CD8-positive, alpha-beta memory T cell (primary cell): ENCODE measurements at regions not wholly inside any gene's neighbourhood (a gene's known extent, or its start where the extent isn't known, plus 50 kb on each side); places are given as distances from the start of the nearest gene placed in this dataset.

Source experiments
- CTCF ChIA-PET: fragments of 350-600 bp; sonication (Branson Sonifier 250); formaldehyde crosslinking; loops from one replicate; lab custom pipeline; 2021; ENCODE audit warnings: antibody characterized with exemption; lab: Charles Lee
- POLR2A ChIA-PET: fragments of 350-600 bp; sonication (Branson Sonifier 250); formaldehyde crosslinking; loops from one replicate; lab custom pipeline; 2021; ENCODE audit warnings: antibody characterized with exemption; lab: Charles Lee
- DNase-seq, 5 donors: peaks; one replicate each; pipeline versions ENCODE4 v3.0.0 to v3.0.0-alpha.2; 2020 to 2022; ENCODE audit warnings: mixed read lengths in 1 of 5
- H3K27ac ChIP-seq: one replicate; pipeline ENCODE4 v1.7.0; 2013; ENCODE audit warnings: low read depth, mild to moderate bottlenecking, low read length, moderate library complexity
- H3K27me3 ChIP-seq: 2 replicates; pipeline ENCODE4 v1.7.0; 2013; ENCODE audit warnings: low read length, mild to moderate bottlenecking; ENCODE audit not compliant: insufficient read depth, poor library complexity, severe bottlenecking
- H3K36me3 ChIP-seq: 2 replicates; pipeline ENCODE4 v1.7.0; 2013; ENCODE audit warnings: mild to moderate bottlenecking, low read length, moderate library complexity; ENCODE audit not compliant: insufficient read depth
- H3K4me1 ChIP-seq: 2 replicates; pipeline ENCODE4 v1.7.0; 2013; ENCODE audit warnings: mild to moderate bottlenecking, low read length, moderate library complexity; ENCODE audit not compliant: insufficient read depth
- H3K4me3 ChIP-seq: 2 replicates; pipeline ENCODE4 v1.7.0; 2013; ENCODE audit warnings: mild to moderate bottlenecking, low read length
- H3K9me3 ChIP-seq: 2 replicates; pipeline ENCODE4 v1.7.0; 2013; ENCODE audit warnings: mild to moderate bottlenecking, low read length
- H3K27ac Mint-ChIP-seq, 8 donors: one replicate each; pipeline ENCODE4 v1.8.0; 2020 to 2021; ENCODE audit warnings: mixed read lengths in 8 of 8, mild to moderate bottlenecking in 6 of 8, inconsistent platforms in 3 of 8, moderate library complexity in 3 of 8
- H3K27me3 Mint-ChIP-seq, 2 donors: one replicate each; pipeline ENCODE4 v1.8.0; 2020 to 2021; ENCODE audit warnings: mixed read lengths in 2 of 2, mild to moderate bottlenecking in 1 of 2, moderate library complexity in 1 of 2
- H3K36me3 Mint-ChIP-seq, 3 donors: one replicate each; pipeline ENCODE4 v1.8.0; 2020 to 2021; ENCODE audit warnings: mixed read lengths in 3 of 3, inconsistent platforms in 1 of 3, mild to moderate bottlenecking in 1 of 3
- H3K4me1 Mint-ChIP-seq, 3 donors: one replicate each; pipeline ENCODE4 v1.8.0; 2020 to 2021; ENCODE audit warnings: mixed read lengths in 3 of 3, inconsistent platforms in 1 of 3, mild to moderate bottlenecking in 1 of 3
- H3K4me3 Mint-ChIP-seq, 7 donors: one replicate each; pipeline ENCODE4 v1.8.0; 2020 to 2021; ENCODE audit warnings: mixed read lengths in 7 of 7, mild to moderate bottlenecking in 6 of 7, moderate library complexity in 4 of 7, inconsistent platforms in 2 of 7
- H3K9me3 Mint-ChIP-seq, 5 donors: one replicate each; pipeline ENCODE4 v1.8.0; 2020 to 2022; ENCODE audit warnings: mixed read lengths in 5 of 5, mild to moderate bottlenecking in 3 of 5, moderate library complexity in 2 of 5, inconsistent platforms in 1 of 5

DNA sequence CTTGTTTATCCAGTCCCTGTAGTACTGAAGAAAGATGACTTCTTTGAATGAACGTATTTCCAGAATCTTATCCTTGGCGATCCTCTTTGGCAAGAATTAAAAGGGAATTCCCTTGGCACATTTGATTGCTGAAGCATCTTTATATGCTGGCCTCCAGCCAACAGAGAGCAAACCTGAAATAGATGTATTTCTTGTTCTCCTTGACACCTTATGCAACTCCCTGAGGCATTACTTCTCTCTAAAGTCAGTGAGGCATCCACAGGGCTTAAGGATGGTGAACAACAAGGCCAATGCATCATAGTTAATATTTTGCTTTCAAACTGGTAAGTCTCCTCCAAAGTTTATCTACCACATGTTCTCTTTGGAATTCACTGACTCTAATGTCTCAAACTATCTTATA is 450.9 kb upstream of the THRB start:
- Histone ChIP-seq H3K9me3 (no peaks in the 10 kb centered on the region), H3K4me1 (no peaks in the 10 kb centered on the region), H3K4me3 (no peak overlapping the region), H3K27ac (no peak overlapping the region), H3K27me3 (no peaks in the 10 kb centered on the region), H3K36me3 (no peaks in the 10 kb centered on the region)
- no peaks in the 10 kb centered on the region for H3K36me3 Mint-ChIP-seq
- no peaks in the 10 kb centered on the region for H3K27me3 Mint-ChIP-seq
- no peak overlapping the region for H3K27ac Mint-ChIP-seq
- CTCF ChIA-PET: no interaction called here
- H3K9me3 Mint-ChIP-seq: peaks cover 0 to 5% (median 2%) of the 10 kb centered on the region in 5 donors
- POLR2A ChIA-PET: no interaction called here
- no peak for DNase-seq
- no peaks in the 10 kb centered on the region for H3K4me1 Mint-ChIP-seq
- H3K4me3 Mint-ChIP-seq: no peak overlapping the region

DNA sequence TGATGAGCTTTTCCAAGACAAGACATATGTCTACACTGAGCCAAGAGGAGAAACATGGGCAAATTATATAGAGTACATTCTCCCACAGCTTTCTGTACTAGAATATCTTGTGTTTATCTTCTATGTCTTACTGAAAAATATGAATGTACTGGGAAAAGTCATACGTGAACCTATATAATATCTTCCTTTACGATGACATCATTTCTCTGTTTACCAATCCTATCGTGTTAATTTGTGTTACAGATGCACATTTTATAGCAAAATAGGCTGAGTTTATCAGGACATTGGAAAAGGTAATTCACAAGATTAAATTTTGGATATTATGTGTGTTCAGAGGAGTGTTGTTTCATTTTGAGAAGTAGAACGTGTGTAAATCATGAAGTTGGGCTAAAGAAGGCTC is 452.5 kb upstream of the THRB start:
- Mint-ChIP-seq H3K9me3 (peaks cover 0 to 5% (median 2%) of the 10 kb centered on the region in 5 donors), H3K4me3 (no peak overlapping the region), H3K36me3 (no peaks in the 10 kb centered on the region), H3K4me1 (no peaks in the 10 kb centered on the region), H3K27me3 (no peaks in the 10 kb centered on the region), H3K27ac (no peak overlapping the region)
- Histone ChIP-seq H3K27ac (no peak overlapping the region), H3K4me1 (no peaks in the 10 kb centered on the region), H3K27me3 (no peaks in the 10 kb centered on the region), H3K4me3 (no peak overlapping the region), H3K9me3 (no peaks in the 10 kb centered on the region), H3K36me3 (no peaks in the 10 kb centered on the region)
- no peak for DNase-seq
- ChIA-PET CTCF (no interaction called here), POLR2A (no interaction called here)

DNA sequence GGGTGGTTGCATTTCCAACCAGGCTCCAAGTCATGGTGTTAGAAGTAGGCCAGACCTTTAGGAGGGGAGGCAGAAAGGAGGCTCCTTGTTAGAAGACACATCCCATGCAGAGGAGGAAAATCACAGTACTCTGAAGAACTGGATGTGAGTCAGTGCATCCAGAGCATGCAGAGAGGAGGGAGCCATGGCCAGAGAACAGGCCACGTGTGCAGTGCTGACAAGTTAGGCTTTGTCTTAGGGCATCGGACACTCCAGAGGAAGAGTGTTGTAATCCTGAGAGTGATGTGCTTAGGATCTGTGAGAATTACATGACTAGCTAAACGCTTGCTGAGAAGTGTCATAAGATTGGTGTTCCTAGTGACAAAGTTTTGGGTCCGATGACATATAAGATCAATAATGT is 456.5 kb upstream of the THRB start:
- Histone ChIP-seq H3K27ac (no peak overlapping the region), H3K4me1 (no peaks in the 10 kb centered on the region), H3K27me3 (no peaks in the 10 kb centered on the region), H3K36me3 (no peaks in the 10 kb centered on the region), H3K9me3 (no peaks in the 10 kb centered on the region), H3K4me3 (no peak overlapping the region)
- H3K4me1 Mint-ChIP-seq: no peaks in the 10 kb centered on the region
- ChIA-PET POLR2A (no interaction called here), CTCF (no interaction called here)
- H3K27me3 Mint-ChIP-seq: no peaks in the 10 kb centered on the region
- H3K4me3 Mint-ChIP-seq: no peak overlapping the region
- no peaks in the 10 kb centered on the region for H3K36me3 Mint-ChIP-seq
- H3K9me3 Mint-ChIP-seq: peaks cover 0 to 7% (median 3%) of the 10 kb centered on the region in 5 donors
- no peak for DNase-seq
- no peak overlapping the region for H3K27ac Mint-ChIP-seq

DNA sequence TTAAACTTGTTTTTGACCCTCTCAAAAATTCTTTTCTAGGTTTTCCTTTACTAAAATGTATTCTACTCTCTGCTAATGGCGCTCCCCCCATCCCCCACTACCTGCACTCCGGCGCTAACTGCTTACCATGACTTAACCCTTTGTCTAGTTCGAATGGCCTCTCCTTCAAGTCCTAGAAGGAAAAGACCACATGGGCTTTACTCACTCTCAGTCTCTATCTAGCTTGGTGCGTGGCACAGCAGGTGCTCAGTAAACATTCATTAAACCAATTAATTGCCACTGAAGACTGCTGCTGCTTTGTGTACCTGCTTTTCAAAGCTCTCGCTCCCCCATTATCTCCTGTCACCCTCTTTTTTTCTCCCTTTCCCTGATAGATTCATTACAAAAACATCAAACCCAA is 457.7 kb upstream of the THRB start:
- DNase-seq: no peak
- Mint-ChIP-seq H3K4me3 (no peak overlapping the region), H3K4me1 (no peaks in the 10 kb centered on the region), H3K27ac (no peak overlapping the region), H3K36me3 (no peaks in the 10 kb centered on the region), H3K27me3 (no peaks in the 10 kb centered on the region), H3K9me3 (peaks cover 0 to 6% (median 3%) of the 10 kb centered on the region in 5 donors)
- ChIA-PET POLR2A (no interaction called here), CTCF (no interaction called here)
- H3K4me3 ChIP-seq: no peak overlapping the region
- no peaks in the 10 kb centered on the region for H3K36me3 ChIP-seq
- no peaks in the 10 kb centered on the region for H3K9me3 ChIP-seq
- H3K27me3 ChIP-seq: no peaks in the 10 kb centered on the region
- no peak overlapping the region for H3K27ac ChIP-seq
- H3K4me1 ChIP-seq: no peaks in the 10 kb centered on the region

DNA sequence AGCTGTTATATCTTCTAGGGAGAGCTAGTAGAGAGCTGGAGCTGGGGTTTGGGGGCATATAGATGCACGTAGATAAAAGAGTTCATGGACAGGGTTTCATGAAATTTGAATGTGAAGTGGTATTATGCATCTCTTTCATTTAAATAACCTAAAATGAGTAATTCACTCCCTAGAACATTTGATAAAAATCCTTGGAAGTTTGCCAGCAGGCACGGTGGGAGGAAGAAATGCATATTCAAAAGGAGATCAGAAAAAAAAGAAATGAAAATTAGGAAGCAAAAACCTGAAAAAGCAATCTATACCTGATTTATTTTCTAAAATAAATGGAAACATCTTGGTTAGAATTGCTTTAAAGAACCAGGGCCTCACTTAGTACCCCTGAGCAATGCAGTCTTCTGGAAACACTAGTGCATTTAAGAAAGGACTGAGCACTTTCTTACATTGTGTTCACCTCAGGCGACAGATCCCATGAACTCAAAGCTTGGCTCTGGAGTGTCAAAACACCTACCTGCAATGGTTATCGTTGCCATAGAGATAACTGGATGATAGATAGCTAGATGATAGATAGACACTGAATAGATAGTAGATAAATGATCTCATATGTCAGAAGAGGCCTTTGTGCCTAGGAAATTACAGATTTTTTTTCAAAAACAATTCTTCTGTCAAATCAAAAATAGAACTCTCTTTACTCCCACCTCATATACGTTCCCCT is 458.6 kb upstream of the THRB start:
- H3K27me3 ChIP-seq: no peaks in the 10 kb centered on the region
- H3K9me3 ChIP-seq: no peaks in the 10 kb centered on the region
- Mint-ChIP-seq H3K27ac (no peak overlapping the region), H3K9me3 (peaks cover 0 to 6% (median 3%) of the 10 kb centered on the region in 5 donors), H3K36me3 (no peaks in the 10 kb centered on the region), H3K4me1 (no peaks in the 10 kb centered on the region), H3K27me3 (no peaks in the 10 kb centered on the region), H3K4me3 (no peak overlapping the region)
- no peak overlapping the region for H3K27ac ChIP-seq
- CTCF ChIA-PET: no interaction called here
- no peaks in the 10 kb centered on the region for H3K4me1 ChIP-seq
- H3K36me3 ChIP-seq: no peaks in the 10 kb centered on the region
- H3K4me3 ChIP-seq: no peak overlapping the region
- DNase-seq: no peak
- POLR2A ChIA-PET: no interaction called here

- Mint-ChIP-seq H3K36me3 (no peaks in the 10 kb centered on the region), H3K27me3 (no peaks in the 10 kb centered on the region), H3K27ac (no peak overlapping the region), H3K4me3 (no peak overlapping the region), H3K4me1 (no peaks in the 10 kb centered on the region), H3K9me3 (peaks cover 0 to 5% (median 0%) of the 10 kb centered on the region in 5 donors)
- Histone ChIP-seq H3K4me1 (no peaks in the 10 kb centered on the region), H3K36me3 (no peaks in the 10 kb centered on the region), H3K4me3 (no peak overlapping the region), H3K9me3 (no peaks in the 10 kb centered on the region), H3K27me3 (no peaks in the 10 kb centered on the region), H3K27ac (no peak overlapping the region)
- ChIA-PET POLR2A (no interaction called here), CTCF (no interaction called here)
- no peak for DNase-seq
Measured at GRCh38 chr3:24956613-24957012, 462.0 kb upstream of the THRB start.

GRCh38 chr3:24958271-24958670 is 463.6 kb upstream of the THRB start:
- CTCF ChIA-PET: no interaction called here

DNA sequence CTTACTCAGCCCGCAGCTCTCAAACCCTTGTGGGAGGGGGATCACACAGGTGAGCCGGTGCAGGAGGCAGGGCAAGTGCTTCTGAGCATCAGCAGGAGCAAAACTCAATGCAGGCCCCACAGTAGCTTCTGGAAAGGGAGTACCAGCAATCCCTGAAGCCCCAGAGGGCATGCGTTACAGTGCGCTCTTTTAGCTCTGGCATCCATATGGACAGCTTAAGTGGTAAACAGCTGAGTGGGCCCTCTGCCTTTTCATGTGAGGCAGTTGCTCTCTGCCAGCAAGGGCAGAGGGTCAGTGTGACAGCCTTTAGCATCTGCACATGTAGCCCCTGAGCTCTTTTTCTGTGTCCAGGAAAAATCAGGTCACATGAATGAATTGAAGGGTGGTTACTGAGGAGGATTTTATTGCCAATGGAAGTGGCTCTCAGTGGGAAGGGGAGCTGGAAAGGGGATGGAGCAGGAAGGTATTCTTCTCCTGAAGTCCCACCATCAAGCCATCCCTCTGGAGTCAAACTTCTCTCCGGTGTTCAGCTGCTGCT is 464.3 kb upstream of the THRB start:
- DNase-seq: no peak

More at GRCh38 chr3:24958271-24958670, 463.6 kb upstream of the THRB start:
- Mint-ChIP-seq H3K27ac (no peak overlapping the region), H3K4me3 (no peak overlapping the region), H3K36me3 (no peaks in the 10 kb centered on the region), H3K9me3 (peaks cover 0 to 5% (median 0%) of the 10 kb centered on the region in 5 donors), H3K27me3 (no peaks in the 10 kb centered on the region), H3K4me1 (no peaks in the 10 kb centered on the region)
- Histone ChIP-seq H3K27me3 (no peaks in the 10 kb centered on the region), H3K4me3 (no peak overlapping the region), H3K27ac (no peak overlapping the region), H3K9me3 (no peaks in the 10 kb centered on the region), H3K36me3 (no peaks in the 10 kb centered on the region), H3K4me1 (no peaks in the 10 kb centered on the region)
- DNase-seq: no peak
- POLR2A ChIA-PET: no interaction called here

More for the DNA sequence above, 464.3 kb upstream of the THRB start:
- Histone ChIP-seq H3K9me3 (no peaks in the 10 kb centered on the region), H3K4me1 (no peaks in the 10 kb centered on the region), H3K27ac (no peak overlapping the region), H3K4me3 (no peak overlapping the region), H3K27me3 (no peaks in the 10 kb centered on the region), H3K36me3 (no peaks in the 10 kb centered on the region)
- Mint-ChIP-seq H3K9me3 (peaks cover 0 to 5% (median 0%) of the 10 kb centered on the region in 5 donors), H3K27me3 (no peaks in the 10 kb centered on the region), H3K27ac (no peak overlapping the region), H3K4me3 (no peak overlapping the region), H3K36me3 (no peaks in the 10 kb centered on the region), H3K4me1 (no peaks in the 10 kb centered on the region)
- ChIA-PET CTCF (no interaction called here), POLR2A (no interaction called here)
